RCC 7860 (cell line): ENCODE measurements at regions not wholly inside any gene's neighbourhood (a gene's known extent, or its start where the extent isn't known, plus 50 kb on each side); places are given as distances from the start of the nearest gene placed in this dataset.
A peak's percentile ranks its signal among the peaks of the same experiment; 100 is the strongest.

ENCODE experiments used
- DNase-seq: peaks from one replicate; pipeline ENCODE4 v3.0.0-alpha.2; 2015; ENCODE audit warnings: low spot score
- FAIRE-seq: peaks from 2 replicates; lab custom pipeline; 2012; peaks lifted over from hg19 to GRCh38; lab: Jason Lieb, UNC

GRCh38 chr10:93177511-93177910, 103.8 kb downstream of the CYP26A1 start:
- no peak for DNase-seq
- no peak for FAIRE-seq

- FAIRE-seq = no peak
- no peak for DNase-seq
These were observed 104.5 kb downstream of the CYP26A1 start for GRCh38 chr10:93178226-93178625.

GRCh38 chr10:93180482-93180931, 106.8 kb downstream of the CYP26A1 start:
- no peak for FAIRE-seq
- DNase-seq = no peak

- no peak for DNase-seq
- no peak for FAIRE-seq
These were observed 107.8 kb downstream of the CYP26A1 start for GRCh38 chr10:93181271-93182048.

- DNase-seq (no peak), FAIRE-seq (no peak)
These were observed 108.3 kb downstream of the CYP26A1 start for GRCh38 chr10:93182049-93182327.

- DNase-seq (no peak), FAIRE-seq (no peak)
These were observed 109.1 kb downstream of the CYP26A1 start for GRCh38 chr10:93182790-93183189.

- DNase-seq (no peak), FAIRE-seq (no peak)
These were observed 113.0 kb downstream of the CYP26A1 start for GRCh38 chr10:93186653-93187052.

- no peak for DNase-seq
- FAIRE-seq = no peak
These were observed 116.3 kb downstream of the CYP26A1 start for GRCh38 chr10:93189944-93190343.

GRCh38 chr10:93190372-93190771, 116.7 kb downstream of the CYP26A1 start:
- FAIRE-seq (no peak), DNase-seq (no peak)

- no peak for DNase-seq
- FAIRE-seq = no peak
These were observed 120.2 kb downstream of the CYP26A1 start for GRCh38 chr10:93193906-93194305.

- no peak for FAIRE-seq
- DNase-seq = no peak
These were observed 124.9 kb downstream of the CYP26A1 start for GRCh38 chr10:93198401-93199131.

- peak; percentile 91 for FAIRE-seq
- DNase-seq = peak; percentile 78
These were observed 125.6 kb downstream of the CYP26A1 start for GRCh38 chr10:93199191-93199751.

GRCh38 chr10:93204494-93205485, 131.1 kb downstream of the CYP26A1 start:
- DNase-seq = no peak
- no peak for FAIRE-seq

GRCh38 chr10:93206652-93207051, 133.0 kb downstream of the CYP26A1 start:
- FAIRE-seq (no peak), DNase-seq (no peak)

GRCh38 chr10:93208717-93209464, 135.2 kb downstream of the CYP26A1 start:
- FAIRE-seq = peak; percentile 89

GRCh38 chr10:93211991-93212390, 138.3 kb downstream of the CYP26A1 start:
- DNase-seq (no peak), FAIRE-seq (no peak)

More at GRCh38 chr10:93208717-93209464, 135.2 kb downstream of the CYP26A1 start:
- peak; percentile 87 for DNase-seq

- no peak for FAIRE-seq
- no peak for DNase-seq
These were observed 141.6 kb downstream of the CYP26A1 start for GRCh38 chr10:93215312-93215711.

- DNase-seq = no peak
- no peak for FAIRE-seq
These were observed 142.8 kb downstream of the CYP26A1 start for GRCh38 chr10:93216341-93216985.

GRCh38 chr10:93218386-93218785, 144.7 kb downstream of the CYP26A1 start:
- FAIRE-seq = no peak
- no peak for DNase-seq

GRCh38 chr10:93219347-93219746, 145.7 kb downstream of the CYP26A1 start:
- no peak for FAIRE-seq

More at GRCh38 chr10:93219347-93219746, 145.7 kb downstream of the CYP26A1 start:
- DNase-seq = no peak
